ENCODE measurements at regions not wholly inside any gene's neighbourhood (a gene's known extent, or its start where the extent isn't known, plus 50 kb on each side); places are given as distances from the start of the nearest gene placed in this dataset.
"Not testable (repeated sequence)": the region's sequence is repeated elsewhere in the genome, so short reads cannot be mapped to it uniquely, and the experiment has no call there.

DNA sequence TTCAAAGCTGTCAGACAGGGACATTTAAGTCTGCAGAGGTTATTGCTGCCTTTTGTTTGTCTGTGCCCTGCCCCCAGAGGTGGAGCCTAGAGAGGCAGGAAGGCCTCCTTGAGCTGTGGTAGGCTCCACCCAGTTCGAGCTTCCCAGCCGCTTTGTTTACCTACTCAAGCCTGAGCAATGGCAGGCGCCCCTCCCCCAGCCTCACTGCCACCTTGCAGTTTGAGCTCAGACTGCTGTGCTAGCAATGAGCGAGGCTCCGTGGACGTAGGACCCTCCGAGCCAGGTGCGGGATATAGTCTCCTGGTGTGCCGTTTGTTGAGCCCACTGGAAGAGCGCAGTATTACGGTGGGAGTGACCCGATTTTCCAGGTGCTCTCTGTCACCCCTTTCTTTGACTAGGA lies 1193.9 kb downstream of the FAM181B start:
- TF ChIP-seq ZSCAN30 (CRISPR knock-in tag; IDR thresholded peaks at IDR 0.05); POLR2A (IDR thresholded peaks at IDR 0.05; ENCODE audit: insufficient read depth in 1 of 2, low read depth in 2 of 2, low read length in 2 of 2); ZFP90 (CRISPR knock-in tag; IDR thresholded peaks at IDR 0.05; ENCODE audit: borderline replicate concordance); SMC3 (IDR thresholded peaks at IDR 0.05; ENCODE audit: low read length); JUN (CRISPR knock-in tag; IDR thresholded peaks at IDR 0.05); TAF1 (CRISPR knock-in tag; IDR thresholded peaks at IDR 0.05); NFE2 (CRISPR knock-in tag; IDR thresholded peaks at IDR 0.05); CHD4 (IDR thresholded peaks at IDR 0.05; ENCODE audit: borderline replicate concordance, low read length): not testable (repeated sequence)
- TF ChIP-seq, protein P1, sequence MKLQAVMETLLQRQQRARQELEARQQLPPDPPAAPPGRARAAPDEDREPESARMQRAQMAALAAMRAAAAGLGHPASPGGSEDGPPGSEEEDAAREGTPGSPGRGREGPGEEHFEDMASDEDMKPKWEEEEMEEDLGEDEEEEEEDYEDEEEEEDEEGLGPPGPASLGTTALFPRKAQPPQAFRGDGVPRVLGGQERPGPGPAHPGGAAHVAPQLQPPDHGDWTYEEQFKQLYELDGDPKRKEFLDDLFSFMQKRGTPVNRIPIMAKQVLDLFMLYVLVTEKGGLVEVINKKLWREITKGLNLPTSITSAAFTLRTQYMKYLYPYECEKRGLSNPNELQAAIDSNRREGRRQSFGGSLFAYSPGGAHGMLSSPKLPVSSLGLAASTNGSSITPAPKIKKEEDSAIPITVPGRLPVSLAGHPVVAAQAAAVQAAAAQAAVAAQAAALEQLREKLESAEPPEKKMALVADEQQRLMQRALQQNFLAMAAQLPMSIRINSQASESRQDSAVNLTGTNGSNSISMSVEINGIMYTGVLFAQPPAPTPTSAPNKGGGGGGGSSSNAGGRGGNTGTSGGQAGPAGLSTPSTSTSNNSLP (IDR thresholded peaks at IDR 0.05; ENCODE audit: low read depth, low read length), result not testable (repeated sequence)
